ENCODE measurements at regions not wholly inside any gene's neighbourhood (a gene's known extent, or its start where the extent isn't known, plus 50 kb on each side); places are given as distances from the start of the nearest gene placed in this dataset.

DNA sequence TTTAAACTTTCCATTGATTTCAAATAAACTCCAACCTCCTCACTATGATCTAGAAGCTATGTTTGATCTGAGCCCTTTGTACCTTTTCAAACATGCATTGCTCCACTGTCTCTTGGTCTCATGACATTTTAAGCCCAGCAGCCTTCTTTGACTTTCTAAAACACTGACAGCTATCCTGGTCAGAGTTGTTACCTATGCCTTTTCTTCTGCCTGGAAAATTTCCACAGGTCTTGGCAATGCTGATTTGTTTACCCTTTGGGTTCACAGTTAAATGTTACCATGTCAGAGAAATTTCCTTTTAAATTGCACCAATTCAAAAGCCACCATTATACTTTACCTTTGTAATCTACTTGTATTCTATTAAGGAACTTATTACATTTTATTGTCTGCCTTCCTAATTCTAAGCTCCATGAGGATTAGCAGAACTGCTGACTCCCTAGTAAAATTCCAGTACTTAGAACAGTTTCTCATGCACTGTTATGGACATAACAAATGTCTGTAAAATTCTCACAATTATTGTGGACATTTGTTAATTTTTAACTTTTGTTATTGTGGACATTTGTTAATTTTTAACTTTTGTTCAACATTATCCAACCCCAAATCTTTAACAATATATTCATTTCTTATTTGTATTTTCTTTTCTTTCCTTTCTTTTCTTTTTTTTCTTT, 1064.4 kb downstream of the NCAM2 start:
- DNase-seq (ENCODE audit: extremely low read depth, insufficient read length), result no peak
- no peaks in the 10 kb centered on the region for H3K27me3 ChIP-seq (replicated peaks; ENCODE audit: control insufficient read depth, insufficient read depth, low read length)
- H3K36me3 ChIP-seq (ENCODE audit: control insufficient read depth, insufficient read depth, low read length), result no peaks in the 10 kb centered on the region
- H3K4me3 ChIP-seq (replicated peaks; ENCODE audit: low read depth, low read length), result no peak overlapping the region
- TF ChIP-seq, protein P1, sequence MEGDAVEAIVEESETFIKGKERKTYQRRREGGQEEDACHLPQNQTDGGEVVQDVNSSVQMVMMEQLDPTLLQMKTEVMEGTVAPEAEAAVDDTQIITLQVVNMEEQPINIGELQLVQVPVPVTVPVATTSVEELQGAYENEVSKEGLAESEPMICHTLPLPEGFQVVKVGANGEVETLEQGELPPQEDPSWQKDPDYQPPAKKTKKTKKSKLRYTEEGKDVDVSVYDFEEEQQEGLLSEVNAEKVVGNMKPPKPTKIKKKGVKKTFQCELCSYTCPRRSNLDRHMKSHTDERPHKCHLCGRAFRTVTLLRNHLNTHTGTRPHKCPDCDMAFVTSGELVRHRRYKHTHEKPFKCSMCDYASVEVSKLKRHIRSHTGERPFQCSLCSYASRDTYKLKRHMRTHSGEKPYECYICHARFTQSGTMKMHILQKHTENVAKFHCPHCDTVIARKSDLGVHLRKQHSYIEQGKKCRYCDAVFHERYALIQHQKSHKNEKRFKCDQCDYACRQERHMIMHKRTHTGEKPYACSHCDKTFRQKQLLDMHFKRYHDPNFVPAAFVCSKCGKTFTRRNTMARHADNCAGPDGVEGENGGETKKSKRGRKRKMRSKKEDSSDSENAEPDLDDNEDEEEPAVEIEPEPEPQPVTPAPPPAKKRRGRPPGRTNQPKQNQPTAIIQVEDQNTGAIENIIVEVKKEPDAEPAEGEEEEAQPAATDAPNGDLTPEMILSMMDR (IDR thresholded peaks at IDR 0.05; ENCODE audit: insufficient read depth, low read length, poor library complexity, severe bottlenecking), result no peak

DNA sequence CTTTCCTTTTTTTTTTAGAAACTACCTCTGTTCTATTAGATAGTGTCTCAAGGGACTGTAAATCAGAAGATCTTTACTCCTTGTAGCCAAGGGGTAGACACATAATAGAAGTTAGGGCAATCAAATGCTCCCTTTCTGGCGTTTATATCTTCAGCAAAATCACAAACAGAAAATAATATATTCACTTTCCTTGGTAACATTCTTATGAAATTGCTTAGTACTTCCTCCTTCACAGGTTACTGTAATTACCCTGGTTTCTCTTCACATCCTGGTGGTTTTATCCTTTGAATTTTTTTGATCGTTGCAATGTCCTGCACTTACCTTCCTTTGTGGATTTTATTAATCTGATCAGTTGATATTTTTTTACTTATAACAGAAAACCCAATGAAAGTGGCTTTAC, 1064.9 kb downstream of the NCAM2 start:
- DNase-seq (ENCODE audit: extremely low read depth, insufficient read length), result no peak
- TF ChIP-seq, protein P1 (IDR thresholded peaks at IDR 0.05; ENCODE audit: insufficient read depth, low read length, poor library complexity, severe bottlenecking), result no peak
- H3K4me3 ChIP-seq (replicated peaks; ENCODE audit: low read depth, low read length), result no peak overlapping the region
- H3K36me3 ChIP-seq (ENCODE audit: control insufficient read depth, insufficient read depth, low read length), result no peaks in the 10 kb centered on the region
- H3K27me3 ChIP-seq (replicated peaks; ENCODE audit: control insufficient read depth, insufficient read depth, low read length), result no peaks in the 10 kb centered on the region

DNA sequence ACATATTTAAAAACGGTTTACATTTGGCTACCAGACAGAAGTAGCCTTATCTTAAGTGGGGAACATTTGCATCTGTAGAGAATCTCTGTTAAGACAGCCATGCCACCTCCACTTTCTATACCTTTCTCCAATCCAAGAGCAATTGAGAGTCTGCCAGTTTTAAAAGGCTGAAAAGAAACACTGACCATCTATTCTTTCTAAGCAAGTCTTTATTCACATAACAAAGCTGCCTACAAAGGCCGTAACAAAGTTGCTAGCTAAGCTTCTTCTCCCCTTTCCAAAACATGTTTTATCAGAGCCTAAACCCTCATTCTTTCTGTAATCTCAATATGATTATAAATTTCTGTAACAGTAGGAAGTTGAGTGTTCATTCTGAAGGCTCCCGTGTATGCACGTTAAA, 1078.3 kb downstream of the NCAM2 start:
- no peak for DNase-seq (ENCODE audit: extremely low read depth, insufficient read length)
- TF ChIP-seq, protein P1 (IDR thresholded peaks at IDR 0.05; ENCODE audit: insufficient read depth, low read length, poor library complexity, severe bottlenecking), result no peak
- no peaks in the 10 kb centered on the region for H3K36me3 ChIP-seq (ENCODE audit: control insufficient read depth, insufficient read depth, low read length)
- no peak overlapping the region for H3K4me3 ChIP-seq (replicated peaks; ENCODE audit: low read depth, low read length)
- no peaks in the 10 kb centered on the region for H3K27me3 ChIP-seq (replicated peaks; ENCODE audit: control insufficient read depth, insufficient read depth, low read length)

DNA sequence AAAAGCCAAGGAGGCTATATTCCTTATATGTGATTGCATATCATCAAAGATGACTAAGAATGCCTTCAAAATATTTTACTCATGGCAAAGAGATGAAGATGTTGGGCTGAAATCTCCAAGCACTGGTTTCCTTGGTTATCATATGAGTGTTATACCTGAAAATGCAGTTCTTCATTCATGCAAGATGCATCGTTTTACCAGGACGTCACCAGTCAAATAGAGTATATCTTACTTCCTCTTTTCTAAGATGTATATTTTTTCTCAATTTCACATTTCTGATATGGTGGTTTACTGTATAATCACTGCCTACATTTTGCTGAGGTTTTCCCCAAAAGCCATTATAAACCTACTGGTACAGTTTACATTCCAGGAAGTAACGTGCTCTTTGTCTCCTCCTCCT, 1085.7 kb downstream of the NCAM2 start:
- H3K4me3 ChIP-seq (replicated peaks; ENCODE audit: low read depth, low read length), result no peak overlapping the region
- DNase-seq (ENCODE audit: extremely low read depth, insufficient read length), result no peak
- H3K36me3 ChIP-seq (ENCODE audit: control insufficient read depth, insufficient read depth, low read length), result no peaks in the 10 kb centered on the region
- no peaks in the 10 kb centered on the region for H3K27me3 ChIP-seq (replicated peaks; ENCODE audit: control insufficient read depth, insufficient read depth, low read length)
- TF ChIP-seq, protein P1 (IDR thresholded peaks at IDR 0.05; ENCODE audit: insufficient read depth, low read length, poor library complexity, severe bottlenecking), result no peak

DNA sequence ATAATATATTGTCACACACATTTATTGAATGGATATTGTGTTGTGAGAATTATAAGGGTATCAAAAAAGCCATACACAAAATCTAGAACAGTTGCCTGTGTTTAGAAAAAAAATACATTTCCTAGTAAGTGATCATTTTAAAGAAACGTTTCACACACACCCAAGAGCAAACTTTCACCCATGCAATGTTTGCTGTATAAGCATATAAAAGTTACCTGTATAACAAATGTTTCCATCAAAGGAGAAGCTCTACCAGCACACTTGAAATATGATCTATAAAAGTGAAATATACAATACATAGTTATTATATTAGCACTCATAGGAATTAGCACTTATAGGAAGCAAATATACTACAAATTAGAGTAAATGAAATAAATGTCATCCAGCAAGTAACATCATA, 1098.1 kb downstream of the NCAM2 start:
- no peak for DNase-seq (ENCODE audit: extremely low read depth, insufficient read length)
- Histone ChIP-seq H3K36me3 (ENCODE audit: control insufficient read depth, insufficient read depth, low read length) (no peaks in the 10 kb centered on the region), H3K4me3 (replicated peaks; ENCODE audit: low read depth, low read length) (no peak overlapping the region), H3K27me3 (replicated peaks; ENCODE audit: control insufficient read depth, insufficient read depth, low read length) (no peaks in the 10 kb centered on the region)
- TF ChIP-seq, protein P1 (IDR thresholded peaks at IDR 0.05; ENCODE audit: insufficient read depth, low read length, poor library complexity, severe bottlenecking), result no peak
